RWPE2 (cell line): ENCODE measurements at regions not wholly inside any gene's neighbourhood (a gene's known extent, or its start where the extent isn't known, plus 50 kb on each side); places are given as distances from the start of the nearest gene placed in this dataset.

ENCODE experiments used
- ATAC-seq: fragments of 200-7000 bp; cut with Tn5 transposase; 3 replicates; pipeline ENCODE4 v1.9.1; 2021; ENCODE audit warnings: low read depth
- DNase-seq: peaks from one replicate; pipeline ENCODE4 v3.0.0-alpha.2; 2020; ENCODE audit warnings: low spot score
- H3K27ac ChIP-seq: fragments of 450-650 bp; 2 replicates; pipeline ENCODE4 v1.5.1; 2017; ENCODE audit warnings: mild to moderate bottlenecking; ENCODE audit not compliant: poor library complexity, severe bottlenecking
- H3K27me3 ChIP-seq: fragments of 250-450 bp; sonication (Bioruptor Pico); 2 replicates; pipeline ENCODE4 v1.5.1; 2021; ENCODE audit warnings: mild to moderate bottlenecking, moderate library complexity; ENCODE audit not compliant: insufficient read depth, poor library complexity, severe bottlenecking
- H3K36me3 ChIP-seq: fragments of 250-450 bp; sonication (Bioruptor Pico); 2 replicates; pipeline ENCODE4 v1.5.1; 2020; ENCODE audit warnings: low read depth, mild to moderate bottlenecking, moderate library complexity
- H3K4me1 ChIP-seq: fragments of 250-450 bp; sonication (Bioruptor Pico); 2 replicates; pipeline ENCODE4 v1.5.1; 2021; ENCODE audit warnings: mild to moderate bottlenecking, moderate library complexity; ENCODE audit not compliant: insufficient read depth, poor library complexity, severe bottlenecking
- H3K4me3 ChIP-seq: fragments of 250-450 bp; sonication (Bioruptor Pico); 2 replicates; pipeline ENCODE4 v1.5.1; 2021; ENCODE audit warnings: mild to moderate bottlenecking, moderate library complexity; ENCODE audit not compliant: severe bottlenecking
- H3K9me3 ChIP-seq: fragments of 250-450 bp; sonication (Bioruptor Pico); 2 replicates; pipeline ENCODE4 v1.5.1; 2021; ENCODE audit warnings: mild to moderate bottlenecking, moderate library complexity; ENCODE audit not compliant: severe bottlenecking
- CTCF ChIP-seq: fragments of 450-650 bp; IDR thresholded peaks from one replicate; pipeline ENCODE4 v1.5.1; 2017; ENCODE audit warnings: mild to moderate bottlenecking, moderate library complexity; ENCODE audit not compliant: poor library complexity, severe bottlenecking

- TF ChIP-seq CTCF, result no peak
- DNase-seq (no peak), ATAC-seq (no peak)
- no peak overlapping the region for H3K27ac ChIP-seq
- H3K4me3 ChIP-seq, result no peak overlapping the region
- no peaks in the 10 kb centered on the region for H3K9me3 ChIP-seq
- no peaks in the 10 kb centered on the region for H3K36me3 ChIP-seq
- no peaks in the 10 kb centered on the region for H3K27me3 ChIP-seq
- H3K4me1 ChIP-seq, result no peaks in the 10 kb centered on the region
These were observed 144.0 kb upstream of the GPC1 start for GRCh38 chr2:240291337-240292034.

- DNase-seq, result no peak
- ATAC-seq, result no peak
- H3K4me3 ChIP-seq, result no peak overlapping the region
- H3K36me3 ChIP-seq, result no peaks in the 10 kb centered on the region
- no peaks in the 10 kb centered on the region for H3K4me1 ChIP-seq
- TF ChIP-seq CTCF, result no peak
- H3K27ac ChIP-seq, result no peak overlapping the region
- no peaks in the 10 kb centered on the region for H3K27me3 ChIP-seq
- H3K9me3 ChIP-seq, result no peaks in the 10 kb centered on the region
These were observed 143.4 kb upstream of the GPC1 start for GRCh38 chr2:240292035-240292574.

- Histone ChIP-seq H3K4me1 (no peaks in the 10 kb centered on the region), H3K27me3 (no peaks in the 10 kb centered on the region), H3K36me3 (no peaks in the 10 kb centered on the region), H3K4me3 (no peak overlapping the region), H3K27ac (no peak overlapping the region), H3K9me3 (no peaks in the 10 kb centered on the region)
- no peak for TF ChIP-seq CTCF
- ATAC-seq (no peak), DNase-seq (no peak)
These were observed 142.6 kb upstream of the GPC1 start for GRCh38 chr2:240292619-240293525.

- DNase-seq, result no peak
- Histone ChIP-seq H3K9me3 (no peaks in the 10 kb centered on the region), H3K4me3 (no peak overlapping the region), H3K36me3 (no peaks in the 10 kb centered on the region), H3K4me1 (no peaks in the 10 kb centered on the region), H3K27me3 (no peaks in the 10 kb centered on the region), H3K27ac (no peak overlapping the region)
- no peak for TF ChIP-seq CTCF
- ATAC-seq, result no peak
These were observed 141.7 kb upstream of the GPC1 start for GRCh38 chr2:240293557-240294461.
